Pancreas (tissue), 10 donors: ENCODE measurements at regions not wholly inside any gene's neighbourhood (a gene's known extent, or its start where the extent isn't known, plus 50 kb on each side); places are given as distances from the start of the nearest gene placed in this dataset.

Source experiments
- ATAC-seq, 4 donors: fragments of 200-7000 bp; cut with Tn5 transposase; one replicate each; pipeline versions ENCODE4 v1.8.0 to v1.9.1; 2020; ENCODE audit warnings: mild to moderate bottlenecking in 4 of 4, moderate library complexity in 4 of 4
- DNase-seq, 6 donors: peaks; one replicate each; pipeline ENCODE4 v3.0.0-alpha.2; 2020
- FAIRE-seq: peaks from 2 replicates; lab custom pipeline; 2012; peaks lifted over from hg19 to GRCh38; lab: Jason Lieb, UNC
- H3K27ac ChIP-seq, 4 donors: fragments of 200-600 bp; sonication (generic); 1 replicate in 3 of 4; 2 replicates in 1 of 4; pipeline versions ENCODE4 v1.5.0 to v1.8.0; 2020
- H3K27me3 ChIP-seq, 4 donors: fragments of 200-600 bp; one replicate each; pipeline ENCODE4 v1.8.0; 2021
- H3K36me3 ChIP-seq, 3 donors: fragments of 200-600 bp; sonication (generic) in 1 of 3; one replicate each; pipeline versions ENCODE4 v1.5.0 to v1.8.0; 2020 to 2021
- H3K4me1 ChIP-seq, 3 donors: fragments of 200-600 bp; one replicate each; pipeline ENCODE4 v1.8.0; 2021
- H3K4me3 ChIP-seq, 4 donors: fragments of 200-600 bp; sonication (generic) in 2 of 4; one replicate each; pipeline versions ENCODE4 v1.5.0 to v1.8.0; 2020 to 2021
- H3K9me3 ChIP-seq, 4 donors: fragments of 200-600 bp; one replicate each; pipeline ENCODE4 v1.8.0; 2021
- CTCF ChIP-seq, 4 donors: fragments of 200-600 bp; sonication (generic) in 3 of 4; IDR thresholded peaks; one replicate each; pipeline versions ENCODE4 v1.5.0 to v1.8.0; 2021; ENCODE audit warnings: antibody characterized with exemption in 4 of 4
- WGBS, 2 donors: extraction: QIAGEN DNeasy Blood & Tissue Kit; methylation state at CpG; one replicate each; pipeline ENCODE4 v1.1.7; 2013; 5-methylcytosine and 5-hydroxymethylcytosine counted together
- intact Hi-C, 3 donors: fragments of 100-400 bp; cut with DNase I; formaldehyde crosslinking; loops; one replicate each; pipeline versions ENCODE4 v1.11.1 to v1.14.2; 2022
- donor health status: healthy with polysubstance abuse.
- donor health status: DM: no; HTN: no; CAD: no; lungs with moderate emphysema.
- donor health status: DM: no; HTN: no; CAD: no.
- donor health status: control.
- donor health status: control.
- donor health status: Bipolar disorder and iron deficiency.
- donor health status: DM: yes; HTN: yes; CAD: no.
- donor health status: DM: no; HTN: no; CAD: no.
- donor health status: DM: no; HTN: no; CAD: no.
- donor health status: DM: yes; HTN: yes; CAD: no.

DNA sequence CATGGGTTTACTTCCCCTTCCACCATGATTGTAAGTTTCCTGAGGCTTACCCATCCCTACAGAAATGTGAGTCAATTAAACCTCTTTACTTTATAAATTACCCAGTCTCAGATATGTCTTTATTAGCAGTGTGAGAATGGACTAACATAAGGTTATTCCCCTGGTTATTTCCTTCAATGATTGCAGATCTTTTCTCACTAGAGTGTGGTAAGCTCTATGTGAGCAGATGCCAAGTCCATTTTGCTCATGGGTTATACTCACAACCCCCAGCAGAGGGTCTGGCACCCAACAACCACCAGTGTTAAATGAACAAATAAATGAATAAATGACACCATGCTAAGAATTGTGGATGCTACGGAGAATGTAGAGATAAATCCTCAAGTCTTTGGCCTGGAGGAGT is 472.8 kb downstream of the LIG4 start:
- H3K36me3 ChIP-seq, result no peaks in the 10 kb centered on the region
- no peak overlapping the region for H3K27ac ChIP-seq
- FAIRE-seq, result no peak
- H3K4me3 ChIP-seq, result no peak overlapping the region
- no peak for DNase-seq
- WGBS, 2 donors, result 65 to 80% methylated on average over 1 of the region's 1 CpG
- H3K27me3 ChIP-seq, result no peaks in the 10 kb centered on the region
- intact Hi-C loops, result no loop called here
- TF ChIP-seq CTCF (IDR thresholded peaks at IDR 0.05), result no peak
- H3K9me3 ChIP-seq, result no peaks in the 10 kb centered on the region
- H3K4me1 ChIP-seq, result no peaks in the 10 kb centered on the region
- ATAC-seq, result no peak

- no peak for ATAC-seq
- no peaks in the 10 kb centered on the region for H3K27me3 ChIP-seq
- no peak for FAIRE-seq
- DNase-seq, result no peak
- H3K4me1 ChIP-seq, result no peaks in the 10 kb centered on the region
- no peak for TF ChIP-seq CTCF (IDR thresholded peaks at IDR 0.05)
- H3K4me3 ChIP-seq, result no peak overlapping the region
- H3K9me3 ChIP-seq, result no peaks in the 10 kb centered on the region
- no peak overlapping the region for H3K27ac ChIP-seq
- WGBS, 2 donors, result 67 to 76% methylated on average over 4 of the region's 4 CpGs
- intact Hi-C loops, result no loop called here
- no peaks in the 10 kb centered on the region for H3K36me3 ChIP-seq
Measured at GRCh38 chr13:107738004-107738403, 477.3 kb downstream of the LIG4 start.

- no peaks in the 10 kb centered on the region for H3K9me3 ChIP-seq
- TF ChIP-seq CTCF (IDR thresholded peaks at IDR 0.05), result no peak
Measured at GRCh38 chr13:107736731-107737130, 478.6 kb downstream of the LIG4 start.

DNA sequence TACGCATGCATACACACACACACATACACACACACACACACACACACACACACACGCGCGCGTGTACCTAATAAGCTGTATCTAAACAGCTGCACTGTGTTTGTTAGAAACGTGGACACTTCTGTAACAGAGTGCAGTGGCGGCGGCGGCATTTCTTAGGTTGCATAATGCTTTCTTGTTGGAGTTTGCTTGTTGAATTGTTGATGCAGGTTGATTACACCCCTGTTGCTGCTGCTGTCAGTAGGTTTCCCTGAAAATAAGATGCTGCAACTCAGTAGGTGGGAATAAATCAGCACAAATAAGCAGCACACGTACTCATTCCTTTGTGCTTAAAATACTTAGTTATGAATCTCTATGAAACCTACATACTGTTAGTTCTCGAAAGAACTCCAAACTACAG is 479.2 kb downstream of the LIG4 start:
- intact Hi-C loops, result no loop called here
- no peak for TF ChIP-seq CTCF (IDR thresholded peaks at IDR 0.05)
- no peak overlapping the region for H3K4me3 ChIP-seq
- H3K9me3 ChIP-seq, result no peaks in the 10 kb centered on the region
- FAIRE-seq, result no peak
- no peaks in the 10 kb centered on the region for H3K4me1 ChIP-seq
- H3K27ac ChIP-seq, result no peak overlapping the region
- no peaks in the 10 kb centered on the region for H3K27me3 ChIP-seq
- no peaks in the 10 kb centered on the region for H3K36me3 ChIP-seq
- no peak for DNase-seq
- 69 to 74% methylated on average over 11 of the region's 11 CpGs for WGBS, 2 donors
- no peak for ATAC-seq

More at GRCh38 chr13:107736731-107737130, 478.6 kb downstream of the LIG4 start:
- no peak for ATAC-seq
- Histone ChIP-seq H3K36me3 (no peaks in the 10 kb centered on the region), H3K27me3 (no peaks in the 10 kb centered on the region), H3K27ac (no peak overlapping the region), H3K4me1 (no peaks in the 10 kb centered on the region), H3K4me3 (no peak overlapping the region)
- no peak for FAIRE-seq
- intact Hi-C loops, result no loop called here
- DNase-seq, result no peak
- WGBS, 2 donors, result 77 to 86% methylated on average over 2 of the region's 2 CpGs

DNA sequence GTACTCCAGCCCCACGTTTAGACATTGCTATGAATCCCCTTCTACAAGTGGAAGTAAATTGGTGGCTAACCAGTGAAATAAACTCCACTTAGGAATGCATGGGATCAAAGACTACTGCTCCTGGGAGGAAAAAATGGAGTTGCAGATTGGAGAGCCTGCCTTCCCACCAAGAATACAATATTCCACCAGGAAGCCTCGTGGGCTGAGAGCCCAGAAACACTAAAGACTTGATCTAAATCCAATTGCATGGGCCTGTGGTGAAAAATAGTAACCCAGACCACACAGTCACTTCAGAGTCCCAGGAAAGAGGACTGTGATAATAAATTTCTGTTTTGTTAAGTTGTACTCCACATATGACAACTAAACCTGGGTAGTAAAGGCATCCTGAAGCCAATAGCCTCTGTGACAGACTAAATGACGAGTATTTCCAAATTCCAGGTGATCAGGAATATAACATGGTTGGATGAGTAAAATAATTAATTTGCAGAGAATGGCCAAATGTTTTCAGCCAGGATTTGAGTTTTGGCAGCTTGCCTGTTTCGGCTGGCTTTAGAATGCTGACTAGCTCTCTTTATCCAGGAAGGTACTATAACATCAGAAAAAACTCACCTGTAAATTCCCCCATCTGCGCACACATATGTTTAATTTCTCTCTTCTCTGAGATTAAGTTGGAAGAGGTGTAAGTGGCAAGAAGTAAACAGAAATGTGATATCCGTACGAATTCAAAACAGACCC is 480.3 kb downstream of the LIG4 start:
- no peaks in the 10 kb centered on the region for H3K27me3 ChIP-seq
- ATAC-seq (no peak), FAIRE-seq (no peak), DNase-seq (no peak)
- H3K4me1 ChIP-seq, result no peaks in the 10 kb centered on the region
- H3K36me3 ChIP-seq, result no peaks in the 10 kb centered on the region
- no peak overlapping the region for H3K27ac ChIP-seq
- H3K4me3 ChIP-seq, result no peak overlapping the region
- intact Hi-C loops, result no loop called here
- 52 to 68% methylated on average over 7 of the region's 7 CpGs for WGBS, 2 donors
- TF ChIP-seq CTCF (IDR thresholded peaks at IDR 0.05), result no peak
- H3K9me3 ChIP-seq, result no peaks in the 10 kb centered on the region
